Breast epithelium (tissue), 3 donors: ENCODE measurements at regions not wholly inside any gene's neighbourhood (a gene's known extent, or its start where the extent isn't known, plus 50 kb on each side); places are given as distances from the start of the nearest gene placed in this dataset.

ENCODE experiments used
- CTCF ChIP-seq, 3 donors: fragments of 450-650 bp; IDR thresholded peaks; one replicate each; pipeline ENCODE4 v1.5.1; 2016 to 2017; ENCODE audit warnings: antibody characterized with exemption in 3 of 3, mild to moderate bottlenecking in 3 of 3, moderate library complexity in 3 of 3
- POLR2A ChIP-seq: fragments of 450-650 bp; IDR thresholded peaks from one replicate; pipeline ENCODE4 v1.6.1; 2016; ENCODE audit warnings: antibody characterized with exemption, mild to moderate bottlenecking, moderate library complexity

- TF ChIP-seq CTCF (IDR thresholded peaks at IDR 0.05) (no peak), POLR2A (no peak)
Measured at GRCh38 chr3:118272991-118273390, 761.7 kb downstream of the IGSF11 start.
